NOMO-1 treated with DMSO at 0.1 percent for 48 hours (cell line): ENCODE measurements at regions not wholly inside any gene's neighbourhood (a gene's known extent, or its start where the extent isn't known, plus 50 kb on each side); places are given as distances from the start of the nearest gene placed in this dataset.

Experiments
- DNase-seq: peaks from one replicate; lab custom pipeline; 2025; ENCODE audit not compliant: unreplicated experiment; lab: John Stamatoyannopoulos, UW

- no peak for DNase-seq
Measured at GRCh38 chr1:115577513-115577912, 64.3 kb upstream of the VANGL1 start.

- DNase-seq = no peak
Measured at GRCh38 chr1:115575661-115576060, 66.1 kb upstream of the VANGL1 start.

GRCh38 chr1:115572710-115573109 lies 69.1 kb upstream of the VANGL1 start:
- no peak for DNase-seq

- no peak for DNase-seq
Measured at GRCh38 chr1:115567431-115567830, 74.3 kb upstream of the VANGL1 start.

GRCh38 chr1:115565791-115566190 lies 76.0 kb upstream of the VANGL1 start:
- no peak for DNase-seq

- DNase-seq = no peak
Measured at GRCh38 chr1:115565353-115565752, 76.4 kb upstream of the VANGL1 start.

- no peak for DNase-seq
Measured at GRCh38 chr1:115564201-115564600, 77.6 kb upstream of the VANGL1 start.

GRCh38 chr1:115560027-115560426 lies 81.7 kb upstream of the VANGL1 start:
- DNase-seq = no peak

GRCh38 chr1:115558275-115558674 lies 83.5 kb upstream of the VANGL1 start:
- no peak for DNase-seq

GRCh38 chr1:115557715-115558114 lies 84.1 kb upstream of the VANGL1 start:
- DNase-seq = no peak

GRCh38 chr1:115556236-115556635 lies 85.5 kb upstream of the VANGL1 start:
- DNase-seq = no peak

GRCh38 chr1:115555446-115555845 lies 86.3 kb upstream of the VANGL1 start:
- no peak for DNase-seq

- no peak for DNase-seq
Measured at GRCh38 chr1:115547696-115548095, 94.1 kb upstream of the VANGL1 start.

- no peak for DNase-seq
Measured at GRCh38 chr1:115546846-115547245, 94.9 kb upstream of the VANGL1 start.

- no peak for DNase-seq
Measured at GRCh38 chr1:115545791-115546733, 95.7 kb upstream of the VANGL1 start.

GRCh38 chr1:115545096-115545720 lies 96.6 kb upstream of the VANGL1 start:
- no peak for DNase-seq

GRCh38 chr1:115544131-115544530 lies 97.6 kb upstream of the VANGL1 start:
- no peak for DNase-seq

GRCh38 chr1:115543247-115543646 lies 98.5 kb upstream of the VANGL1 start:
- DNase-seq = no peak

GRCh38 chr1:115539736-115540135 lies 102.0 kb upstream of the VANGL1 start:
- DNase-seq = no peak

GRCh38 chr1:115539061-115539460 lies 102.7 kb upstream of the VANGL1 start:
- no peak for DNase-seq

GRCh38 chr1:115538579-115538978 lies 103.2 kb upstream of the VANGL1 start:
- DNase-seq = no peak

GRCh38 chr1:115537415-115537814 lies 104.4 kb upstream of the VANGL1 start:
- no peak for DNase-seq
